GM12865 (cell line): ENCODE measurements at regions not wholly inside any gene's neighbourhood (a gene's known extent, or its start where the extent isn't known, plus 50 kb on each side); places are given as distances from the start of the nearest gene placed in this dataset.
A peak's percentile ranks its signal among the peaks of the same experiment; 100 is the strongest.

Experiments
- DNase-seq: peaks from one replicate; pipeline ENCODE4 v3.0.0; 2010; ENCODE audit warnings: low read depth
- H3K4me3 ChIP-seq: 2 replicates; pipeline ENCODE4 v1.5.1; 2011; ENCODE audit warnings: mild to moderate bottlenecking, low read depth, low read length, control low read depth
- TF ChIP-seq, protein P1 (sequence below): IDR thresholded peaks from 2 replicates; pipeline ENCODE4 v1.5.1; 2011; ENCODE audit warnings: low read length, control low read depth, low read depth, inconsistent platforms; ENCODE audit not compliant: insufficient read depth; ENCODE audit errors: missing control alignments

DNA sequence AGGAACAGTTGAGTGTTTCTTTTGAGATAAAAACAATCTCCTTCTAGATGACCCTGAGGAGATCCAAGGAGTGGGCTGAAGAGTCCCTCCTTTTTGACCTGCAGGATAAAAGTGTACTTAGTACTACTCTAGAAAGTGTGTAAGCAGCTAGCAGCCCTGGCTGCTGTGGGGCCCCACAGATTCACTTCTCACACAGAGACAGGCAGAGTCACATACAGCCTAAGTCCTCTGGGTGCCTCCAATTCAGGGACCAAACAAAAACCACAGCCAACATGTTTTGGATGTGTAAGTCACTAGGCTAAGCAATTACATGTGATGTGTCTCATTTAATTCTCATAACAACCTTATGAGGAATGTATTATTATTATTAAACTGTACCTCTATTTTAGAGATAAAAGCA lies 97.1 kb downstream of the TMEM100 start:
- TF ChIP-seq, protein P1, sequence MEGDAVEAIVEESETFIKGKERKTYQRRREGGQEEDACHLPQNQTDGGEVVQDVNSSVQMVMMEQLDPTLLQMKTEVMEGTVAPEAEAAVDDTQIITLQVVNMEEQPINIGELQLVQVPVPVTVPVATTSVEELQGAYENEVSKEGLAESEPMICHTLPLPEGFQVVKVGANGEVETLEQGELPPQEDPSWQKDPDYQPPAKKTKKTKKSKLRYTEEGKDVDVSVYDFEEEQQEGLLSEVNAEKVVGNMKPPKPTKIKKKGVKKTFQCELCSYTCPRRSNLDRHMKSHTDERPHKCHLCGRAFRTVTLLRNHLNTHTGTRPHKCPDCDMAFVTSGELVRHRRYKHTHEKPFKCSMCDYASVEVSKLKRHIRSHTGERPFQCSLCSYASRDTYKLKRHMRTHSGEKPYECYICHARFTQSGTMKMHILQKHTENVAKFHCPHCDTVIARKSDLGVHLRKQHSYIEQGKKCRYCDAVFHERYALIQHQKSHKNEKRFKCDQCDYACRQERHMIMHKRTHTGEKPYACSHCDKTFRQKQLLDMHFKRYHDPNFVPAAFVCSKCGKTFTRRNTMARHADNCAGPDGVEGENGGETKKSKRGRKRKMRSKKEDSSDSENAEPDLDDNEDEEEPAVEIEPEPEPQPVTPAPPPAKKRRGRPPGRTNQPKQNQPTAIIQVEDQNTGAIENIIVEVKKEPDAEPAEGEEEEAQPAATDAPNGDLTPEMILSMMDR = no peak

GRCh38 chr17:55624772-55625433 lies 97.8 kb downstream of the TMEM100 start:
- no peak overlapping the region; the same call in 1 of the 2 replicates for H3K4me3 ChIP-seq

More for the DNA sequence above, 97.1 kb downstream of the TMEM100 start:
- H3K4me3 ChIP-seq = no peak overlapping the region
- DNase-seq = peak; percentile 60

GRCh38 chr17:55622547-55622946 lies 100.1 kb downstream of the TMEM100 start:
- no peak overlapping the region for H3K4me3 ChIP-seq
- no peak for DNase-seq
- TF ChIP-seq, protein P1 = no peak

More at GRCh38 chr17:55624772-55625433, 97.8 kb downstream of the TMEM100 start:
- TF ChIP-seq, protein P1 = no peak
- DNase-seq = peak; percentile 28

DNA sequence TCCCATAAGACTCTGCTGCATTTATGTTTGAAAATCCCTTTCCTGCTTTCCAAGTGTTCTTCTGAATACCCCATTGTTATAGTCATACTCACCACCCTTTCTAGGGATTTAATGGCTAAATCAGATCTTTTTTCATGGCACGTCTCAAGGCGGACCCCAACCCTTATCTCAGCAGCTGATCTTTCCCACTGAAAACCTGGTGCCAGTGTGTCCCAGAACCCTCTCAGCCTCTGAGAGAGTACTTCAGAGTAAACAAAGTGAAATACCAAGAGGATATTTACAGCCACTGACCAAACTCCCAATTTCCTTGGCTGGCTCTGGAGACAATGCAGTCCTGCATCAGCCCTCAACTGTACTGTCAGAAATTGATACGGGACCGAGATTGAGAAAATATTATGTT lies 101.7 kb downstream of the TMEM100 start:
- no peak for DNase-seq
- TF ChIP-seq, protein P1 = no peak
- no peak overlapping the region for H3K4me3 ChIP-seq

DNA sequence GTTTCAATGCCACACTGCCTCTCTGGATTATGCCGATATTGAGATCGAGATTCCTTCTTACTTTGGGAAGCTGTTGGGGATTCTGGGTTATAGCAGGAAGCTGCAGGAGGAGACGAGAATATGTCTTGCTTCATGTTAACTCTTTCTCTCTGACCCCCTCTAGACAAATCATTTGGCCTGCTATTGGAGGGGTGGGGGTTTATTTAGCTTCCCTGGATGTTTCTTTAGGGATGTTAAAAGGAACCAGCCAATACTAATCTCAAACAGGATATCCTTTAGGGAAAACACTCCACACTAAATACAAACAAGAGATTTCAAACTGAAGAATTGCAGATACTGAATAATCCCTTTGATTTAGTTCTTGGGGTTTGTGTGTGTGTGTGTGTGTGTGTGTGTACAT lies 102.6 kb downstream of the TMEM100 start:
- H3K4me3 ChIP-seq = no peak overlapping the region
- DNase-seq = no peak
- TF ChIP-seq, protein P1 = no peak

DNA sequence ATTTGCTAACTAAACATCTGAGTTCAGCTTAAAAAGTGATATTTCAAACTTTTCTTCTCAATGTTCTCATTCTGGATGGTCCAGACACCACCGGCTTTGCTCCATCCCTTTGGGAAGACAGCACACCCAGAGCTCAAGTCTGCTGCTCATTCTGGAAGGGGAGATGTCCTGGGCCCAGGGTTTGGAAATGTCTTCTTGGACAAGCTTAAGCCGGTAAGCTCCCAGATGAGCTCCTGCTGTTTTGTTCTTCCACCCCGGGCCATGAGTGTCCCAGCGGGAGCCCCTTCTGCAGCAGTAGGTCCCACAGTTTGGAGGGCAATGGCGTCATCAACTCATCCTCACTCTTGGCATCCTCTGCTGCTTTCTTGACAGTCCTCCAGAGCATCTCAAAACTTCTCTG lies 105.2 kb downstream of the TMEM100 start:
- TF ChIP-seq, protein P1 = no peak
- H3K4me3 ChIP-seq = no peak overlapping the region
- DNase-seq = no peak

GRCh38 chr17:55614061-55614460 lies 102.8 kb upstream of the SMIM36 start:
- no peak for DNase-seq
- TF ChIP-seq, protein P1 = no peak
- no peak overlapping the region for H3K4me3 ChIP-seq
